ENCODE measurements at regions not wholly inside any gene's neighbourhood (a gene's known extent, or its start where the extent isn't known, plus 50 kb on each side); places are given as distances from the start of the nearest gene placed in this dataset.

DNA sequence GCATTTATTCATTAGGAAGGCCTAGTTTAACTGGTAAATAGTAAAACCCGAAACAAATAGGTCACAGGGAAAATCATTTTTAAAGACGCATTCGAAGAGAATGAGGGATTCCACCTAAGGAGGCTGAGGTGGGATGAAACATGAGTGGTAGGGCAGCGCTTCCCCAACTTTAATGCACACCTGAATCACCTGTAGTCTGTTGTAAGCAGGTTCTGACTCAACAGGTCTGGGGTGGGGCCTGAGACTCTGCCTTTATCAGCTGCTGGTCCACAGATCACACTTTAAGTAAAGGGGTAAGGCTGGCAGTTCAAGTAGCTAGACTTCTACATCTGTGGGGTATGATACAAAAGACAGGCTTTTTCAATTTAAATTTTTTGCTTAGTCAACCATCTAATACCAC lies 223.5 kb upstream of the UBE2E2 start:
- no peak for DNase-seq (ENCODE audit: low spot score in 2 of 2)
- intact Hi-C loops (cut with DNase I; ENCODE audit: low total_unique reads): no loop called here
- Histone ChIP-seq H3K27me3 (no peaks in the 10 kb centered on the region), H3K4me1 (no peaks in the 10 kb centered on the region), H3K4me3 (no peak overlapping the region), H3K9me3 (no peaks in the 10 kb centered on the region), H3K36me3 (no peaks in the 10 kb centered on the region), H3K27ac (no peak overlapping the region)
- TF ChIP-seq POLR2AphosphoS5 (IDR thresholded peaks at IDR 0.05) (no peak), POLR2A (IDR thresholded peaks at IDR 0.05) (no peak)
- TF ChIP-seq, protein P1, sequence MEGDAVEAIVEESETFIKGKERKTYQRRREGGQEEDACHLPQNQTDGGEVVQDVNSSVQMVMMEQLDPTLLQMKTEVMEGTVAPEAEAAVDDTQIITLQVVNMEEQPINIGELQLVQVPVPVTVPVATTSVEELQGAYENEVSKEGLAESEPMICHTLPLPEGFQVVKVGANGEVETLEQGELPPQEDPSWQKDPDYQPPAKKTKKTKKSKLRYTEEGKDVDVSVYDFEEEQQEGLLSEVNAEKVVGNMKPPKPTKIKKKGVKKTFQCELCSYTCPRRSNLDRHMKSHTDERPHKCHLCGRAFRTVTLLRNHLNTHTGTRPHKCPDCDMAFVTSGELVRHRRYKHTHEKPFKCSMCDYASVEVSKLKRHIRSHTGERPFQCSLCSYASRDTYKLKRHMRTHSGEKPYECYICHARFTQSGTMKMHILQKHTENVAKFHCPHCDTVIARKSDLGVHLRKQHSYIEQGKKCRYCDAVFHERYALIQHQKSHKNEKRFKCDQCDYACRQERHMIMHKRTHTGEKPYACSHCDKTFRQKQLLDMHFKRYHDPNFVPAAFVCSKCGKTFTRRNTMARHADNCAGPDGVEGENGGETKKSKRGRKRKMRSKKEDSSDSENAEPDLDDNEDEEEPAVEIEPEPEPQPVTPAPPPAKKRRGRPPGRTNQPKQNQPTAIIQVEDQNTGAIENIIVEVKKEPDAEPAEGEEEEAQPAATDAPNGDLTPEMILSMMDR (IDR thresholded peaks at IDR 0.05): no peak

DNA sequence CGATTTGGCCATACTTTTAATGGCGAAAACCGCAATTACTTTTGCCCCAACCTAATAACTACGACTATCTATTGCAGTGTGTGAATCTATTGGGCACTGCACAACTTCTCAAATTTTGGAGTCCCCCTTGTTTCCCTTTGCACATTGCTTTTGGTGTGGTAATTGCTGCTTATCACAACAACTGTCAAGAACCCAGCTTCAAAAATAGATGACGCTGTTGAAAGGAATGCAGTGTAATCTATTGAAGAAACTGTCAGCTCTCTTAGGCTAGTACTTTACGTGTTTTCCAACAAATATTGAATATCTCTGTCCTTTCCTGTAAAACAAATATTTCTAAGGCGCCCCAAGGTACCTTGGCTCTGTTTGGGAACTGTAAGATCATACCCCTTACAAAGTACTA lies 222.8 kb upstream of the UBE2E2 start:
- DNase-seq (ENCODE audit: low spot score in 2 of 2): no peak
- Histone ChIP-seq H3K27ac (no peak overlapping the region), H3K9me3 (peaks cover 0 to 3% of the 10 kb centered on the region in 2 donors), H3K36me3 (no peaks in the 10 kb centered on the region), H3K4me3 (no peak overlapping the region), H3K27me3 (no peaks in the 10 kb centered on the region), H3K4me1 (no peaks in the 10 kb centered on the region)
- intact Hi-C loops (cut with DNase I; ENCODE audit: low total_unique reads): loop anchor here (5.0 kb wide), 1 partner anchor 328 kb away; no protein-coding TSS in a partner anchor
- no peak for TF ChIP-seq POLR2AphosphoS5 (IDR thresholded peaks at IDR 0.05)
- TF ChIP-seq POLR2A (IDR thresholded peaks at IDR 0.05): no peak
- TF ChIP-seq, protein P1 (IDR thresholded peaks at IDR 0.05): no peak

DNA sequence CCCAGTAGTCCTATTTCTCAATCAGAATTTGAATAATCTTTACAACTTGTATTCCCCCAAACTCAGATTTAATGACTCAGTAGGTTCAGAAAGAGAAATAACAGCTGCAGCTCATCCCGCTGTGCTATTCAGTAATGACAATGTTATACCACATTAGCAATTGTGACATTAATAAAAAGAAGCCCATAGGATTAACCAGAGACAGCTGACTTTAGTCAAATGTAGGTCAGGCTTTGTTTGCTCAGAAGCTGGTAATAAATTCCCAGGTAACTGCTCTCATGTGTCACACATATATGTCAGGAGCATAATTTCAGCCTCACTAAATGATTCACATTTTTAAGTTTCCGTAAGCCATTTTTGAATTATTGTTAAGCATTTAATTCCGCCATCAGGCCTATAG lies 222.0 kb upstream of the UBE2E2 start:
- no peaks in the 10 kb centered on the region for H3K27me3 ChIP-seq
- H3K27ac ChIP-seq: no peak overlapping the region
- H3K4me3 ChIP-seq: no peak overlapping the region
- intact Hi-C loops (cut with DNase I; ENCODE audit: low total_unique reads): loop anchor here (5.0 kb wide), 1 partner anchor 329 kb away; no protein-coding TSS in a partner anchor
- H3K36me3 ChIP-seq: no peaks in the 10 kb centered on the region
- peaks cover 0 to 11% of the 10 kb centered on the region in 2 donors for H3K9me3 ChIP-seq
- no peaks in the 10 kb centered on the region for H3K4me1 ChIP-seq
- TF ChIP-seq, protein P1 (IDR thresholded peaks at IDR 0.05): no peak
- TF ChIP-seq POLR2A (IDR thresholded peaks at IDR 0.05) (no peak), POLR2AphosphoS5 (IDR thresholded peaks at IDR 0.05) (no peak)
- no peak for DNase-seq (ENCODE audit: low spot score in 2 of 2)

DNA sequence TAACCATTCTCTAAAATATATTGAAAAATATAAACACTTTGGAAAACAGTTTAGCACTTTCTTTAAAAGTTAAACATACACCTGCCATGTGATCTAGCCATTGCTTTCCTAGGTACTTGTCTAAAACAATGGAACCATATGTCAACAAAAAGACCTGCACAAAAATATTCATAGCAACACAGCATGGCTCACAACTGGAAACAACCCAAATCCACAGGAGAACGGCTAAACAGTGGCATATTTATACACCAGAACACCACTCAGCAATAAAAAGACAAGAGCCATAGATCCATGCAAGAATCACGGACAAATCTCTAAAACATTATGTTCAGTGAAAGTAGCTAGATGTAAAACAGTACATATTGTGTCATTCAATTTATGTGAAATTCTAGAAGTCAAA lies 221.3 kb upstream of the UBE2E2 start:
- TF ChIP-seq, protein P1 (IDR thresholded peaks at IDR 0.05): no peak
- TF ChIP-seq POLR2A (IDR thresholded peaks at IDR 0.05): no peak
- no peak for TF ChIP-seq POLR2AphosphoS5 (IDR thresholded peaks at IDR 0.05)
- DNase-seq (ENCODE audit: low spot score in 2 of 2): no peak

DNA sequence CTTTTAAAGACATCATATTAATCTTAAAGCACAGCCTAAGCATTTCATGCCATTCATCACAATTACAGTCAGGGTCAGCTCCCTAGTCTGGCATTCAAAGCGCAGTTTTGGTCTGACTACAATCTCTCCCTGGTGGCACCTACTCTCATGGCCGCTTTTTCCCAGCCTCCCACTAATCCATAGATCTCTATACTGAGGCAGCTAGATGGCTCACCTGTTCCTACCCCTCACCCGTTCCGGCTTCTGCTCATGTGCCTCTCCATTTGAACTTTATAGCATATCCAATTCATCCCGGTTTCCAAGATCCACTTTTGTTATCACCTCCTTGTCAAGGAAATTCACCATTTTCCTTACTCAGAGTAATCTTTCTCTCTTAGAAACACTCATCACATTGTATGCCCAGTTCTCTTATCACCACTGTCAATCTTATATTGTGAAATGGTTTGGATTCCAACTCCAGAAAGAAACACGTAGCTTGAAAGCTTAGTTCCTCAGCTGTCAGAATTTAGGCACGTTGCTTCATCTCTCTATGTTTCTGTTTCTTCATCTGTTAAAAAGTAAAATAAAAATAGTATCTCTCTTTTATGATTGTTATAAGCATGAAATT lies 220.0 kb upstream of the UBE2E2 start:
- intact Hi-C loops (cut with DNase I; ENCODE audit: low total_unique reads): loop anchor here (5.0 kb wide), 1 partner anchor 331 kb away; no protein-coding TSS in a partner anchor
- peaks cover 0 to 12% of the 10 kb centered on the region in 2 donors for H3K9me3 ChIP-seq
- TF ChIP-seq, protein P1 (IDR thresholded peaks at IDR 0.05): no peak
- no peak for TF ChIP-seq POLR2A (IDR thresholded peaks at IDR 0.05)
- no peak for TF ChIP-seq POLR2AphosphoS5 (IDR thresholded peaks at IDR 0.05)

More for the DNA sequence above, 221.3 kb upstream of the UBE2E2 start:
- Histone ChIP-seq H3K36me3 (no peaks in the 10 kb centered on the region), H3K4me3 (no peak overlapping the region), H3K9me3 (peaks cover 0 to 12% of the 10 kb centered on the region in 2 donors), H3K4me1 (no peaks in the 10 kb centered on the region), H3K27me3 (no peaks in the 10 kb centered on the region), H3K27ac (no peak overlapping the region)
- intact Hi-C loops (cut with DNase I; ENCODE audit: low total_unique reads): loop anchor here (5.0 kb wide), 1 partner anchor 330 kb away; no protein-coding TSS in a partner anchor

More for the DNA sequence above, 220.0 kb upstream of the UBE2E2 start:
- Histone ChIP-seq H3K36me3 (no peaks in the 10 kb centered on the region), H3K27me3 (no peaks in the 10 kb centered on the region), H3K4me3 (no peak overlapping the region), H3K27ac (no peak overlapping the region), H3K4me1 (no peaks in the 10 kb centered on the region)
- DNase-seq (ENCODE audit: low spot score in 2 of 2): no peak
